Adipocyte (in vitro differentiated cells): ENCODE measurements at regions not wholly inside any gene's neighbourhood (a gene's known extent, or its start where the extent isn't known, plus 50 kb on each side); places are given as distances from the start of the nearest gene placed in this dataset.
A peak's percentile ranks its signal among the peaks of the same experiment; 100 is the strongest.

Source experiments
- DNase-seq: peaks from one replicate; pipeline ENCODE4 v3.0.0-alpha.2; 2015; ENCODE audit warnings: low read depth
- H3K27me3 ChIP-seq: replicated peaks from 2 replicates; pipeline ENCODE4 v1.7.0; 2013; ENCODE audit warnings: mild to moderate bottlenecking, low read length, moderate library complexity; ENCODE audit not compliant: control insufficient read depth, insufficient read depth
- H3K36me3 ChIP-seq: 2 replicates; pipeline ENCODE4 v1.7.0; 2013; ENCODE audit warnings: low read length, mild to moderate bottlenecking, moderate library complexity; ENCODE audit not compliant: control insufficient read depth, insufficient read depth, severe bottlenecking
- H3K4me1 ChIP-seq: 2 replicates; pipeline ENCODE4 v1.7.0; 2013; ENCODE audit warnings: mild to moderate bottlenecking, low read length, moderate library complexity; ENCODE audit not compliant: control insufficient read depth, insufficient read depth
- H3K4me3 ChIP-seq: 2 replicates; pipeline ENCODE4 v1.7.0; 2013; ENCODE audit warnings: mild to moderate bottlenecking, low read length, moderate library complexity
- H3K9ac ChIP-seq: 2 replicates; pipeline ENCODE4 v1.7.0; 2013; ENCODE audit warnings: mild to moderate bottlenecking, low read length, moderate library complexity
- H3K9me3 ChIP-seq: 2 replicates; pipeline ENCODE4 v1.7.0; 2013; ENCODE audit warnings: mild to moderate bottlenecking, low read length, moderate library complexity; ENCODE audit not compliant: control insufficient read depth

- Histone ChIP-seq H3K36me3 (no peaks in the 10 kb centered on the region), H3K9ac (no peak overlapping the region), H3K4me3 (no peak overlapping the region), H3K4me1 (peaks cover 17% of the 10 kb centered on the region), H3K27me3 (no peaks in the 10 kb centered on the region), H3K9me3 (no peaks in the 10 kb centered on the region)
- DNase-seq: no peak
These were observed 249.0 kb downstream of the PTPRC start for GRCh38 chr1:198887866-198888265.

DNA sequence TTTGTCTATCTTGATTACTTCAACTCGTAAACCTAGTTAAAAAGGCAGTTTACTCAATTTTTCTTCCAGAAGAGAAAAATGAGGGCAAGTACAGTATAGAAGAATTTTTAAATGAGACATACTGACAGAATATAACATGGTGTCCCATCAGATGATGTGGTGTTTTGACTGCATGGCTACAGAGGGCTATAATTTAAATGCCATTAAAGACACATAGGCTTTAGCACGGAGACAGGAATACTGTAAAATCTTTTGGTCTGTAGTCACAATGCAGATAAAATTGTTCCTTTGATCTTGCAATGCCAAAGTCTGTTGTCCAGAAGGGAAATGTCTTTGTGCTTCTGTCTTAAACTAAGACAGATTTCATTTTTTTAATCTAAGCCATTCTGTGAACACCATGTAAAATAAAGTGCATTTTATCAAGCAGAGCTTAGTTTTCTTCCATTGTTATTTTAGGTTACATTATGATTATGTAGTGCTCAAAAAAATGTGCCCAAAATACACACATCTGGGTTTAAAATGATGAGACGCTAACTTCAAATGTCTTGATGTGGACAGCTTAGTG lies 249.6 kb downstream of the PTPRC start:
- Histone ChIP-seq H3K4me1 (peaks cover 17% of the 10 kb centered on the region), H3K9me3 (no peaks in the 10 kb centered on the region), H3K4me3 (no peak overlapping the region), H3K36me3 (no peaks in the 10 kb centered on the region), H3K27me3 (no peaks in the 10 kb centered on the region), H3K9ac (no peak overlapping the region)
- DNase-seq: peak; percentile 32

DNA sequence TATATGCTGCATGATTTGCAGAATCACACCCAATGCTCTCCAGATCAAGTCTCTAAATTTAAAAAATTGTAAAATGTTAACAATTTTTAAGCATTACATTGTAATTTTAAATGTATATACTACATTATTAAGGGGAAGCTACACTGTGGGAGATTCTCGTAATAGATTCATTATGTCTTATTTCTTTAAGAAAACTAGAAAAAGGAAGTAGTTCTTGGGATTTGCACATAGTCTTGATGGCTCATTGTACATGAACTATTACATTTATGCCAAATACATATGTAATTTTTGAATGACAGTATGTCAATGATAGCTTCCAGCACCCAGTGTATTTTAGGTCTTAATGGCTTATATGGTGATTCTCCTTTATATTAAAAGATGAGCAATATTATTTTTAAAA lies 250.3 kb downstream of the PTPRC start:
- H3K27me3 ChIP-seq: no peaks in the 10 kb centered on the region
- no peaks in the 10 kb centered on the region for H3K9me3 ChIP-seq
- DNase-seq: no peak
- H3K4me3 ChIP-seq: no peak overlapping the region
- no peaks in the 10 kb centered on the region for H3K36me3 ChIP-seq
- no peak overlapping the region for H3K9ac ChIP-seq
- H3K4me1 ChIP-seq: peaks cover 17% of the 10 kb centered on the region

DNA sequence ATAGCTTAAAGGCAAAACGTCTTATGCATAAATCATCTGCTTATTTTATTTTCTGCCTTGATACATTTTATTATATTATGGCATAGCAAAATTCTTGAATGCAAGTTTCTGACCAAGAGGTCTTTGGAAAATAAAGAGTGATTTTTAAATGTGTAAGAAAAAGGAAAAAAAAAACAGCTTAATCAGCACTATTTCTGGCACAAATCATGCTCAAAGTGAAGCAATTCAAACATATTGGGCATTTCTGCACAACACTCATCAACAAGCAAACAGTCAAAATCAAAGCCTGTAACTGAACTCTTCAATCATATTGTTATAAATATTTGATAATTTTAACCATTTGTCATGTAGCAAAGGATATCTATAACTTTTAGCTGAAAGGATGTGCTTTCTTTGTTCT lies 250.9 kb downstream of the PTPRC start:
- Histone ChIP-seq H3K27me3 (no peaks in the 10 kb centered on the region), H3K9ac (no peak overlapping the region), H3K4me3 (no peak overlapping the region), H3K36me3 (no peaks in the 10 kb centered on the region), H3K9me3 (no peaks in the 10 kb centered on the region), H3K4me1 (peaks cover 17% of the 10 kb centered on the region)
- DNase-seq: no peak

- no peak overlapping the region for H3K9ac ChIP-seq
- peak; percentile 66 for DNase-seq
- H3K9me3 ChIP-seq: no peaks in the 10 kb centered on the region
- no peaks in the 10 kb centered on the region for H3K36me3 ChIP-seq
- H3K27me3 ChIP-seq: no peaks in the 10 kb centered on the region
- peaks cover 17% of the 10 kb centered on the region for H3K4me1 ChIP-seq
- H3K4me3 ChIP-seq: no peak overlapping the region
These were observed 251.5 kb downstream of the PTPRC start for GRCh38 chr1:198890214-198890930.

DNA sequence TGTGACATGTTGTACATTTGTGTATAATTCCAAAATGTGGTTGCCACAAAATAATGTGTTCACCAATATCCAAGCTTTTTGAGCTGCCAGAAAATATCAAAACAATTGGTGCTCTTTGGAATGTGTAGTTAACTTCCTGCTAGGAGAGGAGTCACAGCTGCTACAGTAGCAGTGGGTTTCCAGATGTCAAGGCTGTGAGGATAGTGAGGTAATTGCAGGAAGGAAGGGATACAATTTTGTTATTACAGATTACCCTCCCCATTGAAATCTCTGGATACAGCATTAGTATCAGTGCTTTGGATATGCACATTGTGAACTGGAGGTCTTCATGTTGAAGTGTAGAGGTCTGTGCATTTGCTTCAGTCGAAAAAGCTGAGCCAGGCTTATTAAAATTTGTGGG lies 253.2 kb downstream of the PTPRC start:
- Histone ChIP-seq H3K9me3 (no peaks in the 10 kb centered on the region), H3K4me1 (peaks cover 9% of the 10 kb centered on the region), H3K4me3 (no peak overlapping the region), H3K9ac (no peak overlapping the region), H3K27me3 (no peaks in the 10 kb centered on the region), H3K36me3 (no peaks in the 10 kb centered on the region)
- DNase-seq: peak; percentile 54

DNA sequence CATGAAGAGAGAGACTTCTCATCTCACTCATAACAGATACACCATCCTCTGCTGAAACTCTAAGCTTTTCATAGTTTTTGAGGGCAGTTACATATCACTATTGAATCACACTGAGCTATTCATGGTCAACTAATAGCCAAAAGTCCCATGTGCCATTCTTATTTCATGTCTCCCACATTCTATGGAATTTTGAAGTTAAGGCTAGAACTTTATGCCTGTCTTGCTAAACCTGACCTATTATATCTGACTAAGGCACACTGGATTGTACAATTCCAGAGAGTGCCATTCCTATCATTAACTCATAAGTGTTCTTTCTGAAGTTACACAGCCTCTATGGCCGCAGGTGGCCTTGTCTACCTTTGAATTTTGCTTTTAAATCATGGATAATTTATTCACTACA lies 254.3 kb downstream of the PTPRC start:
- Histone ChIP-seq H3K4me3 (no peak overlapping the region), H3K9ac (no peak overlapping the region), H3K27me3 (no peaks in the 10 kb centered on the region), H3K36me3 (no peaks in the 10 kb centered on the region), H3K4me1 (peaks cover 7% of the 10 kb centered on the region), H3K9me3 (no peaks in the 10 kb centered on the region)
- DNase-seq: peak; percentile 31

- Histone ChIP-seq H3K4me1 (peaks cover 7% of the 10 kb centered on the region), H3K9me3 (no peaks in the 10 kb centered on the region), H3K4me3 (no peak overlapping the region), H3K27me3 (no peaks in the 10 kb centered on the region), H3K9ac (no peak overlapping the region), H3K36me3 (peaks cover 2% of the 10 kb centered on the region)
- DNase-seq: peak; percentile 46
These were observed 255.1 kb downstream of the PTPRC start for GRCh38 chr1:198893763-198894444.

DNA sequence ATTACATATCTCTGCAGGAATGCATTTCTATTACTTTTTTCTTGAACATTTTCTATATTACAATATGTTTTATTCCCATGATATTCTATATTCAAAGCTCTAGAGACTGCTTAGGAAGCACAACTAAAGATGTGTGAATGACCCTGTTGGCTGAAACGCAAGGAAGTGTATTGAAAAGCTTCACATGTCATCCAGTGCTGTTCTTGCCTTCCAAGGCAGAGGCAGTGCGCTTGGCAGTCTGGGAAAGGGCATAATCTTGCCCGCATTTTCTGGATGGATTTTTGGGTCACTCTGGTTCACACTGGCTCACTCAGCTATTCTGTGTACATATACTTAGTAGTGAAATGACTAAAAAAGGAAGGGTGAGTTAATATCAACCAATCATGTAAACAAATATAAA lies 262.4 kb downstream of the PTPRC start:
- Histone ChIP-seq H3K9me3 (no peaks in the 10 kb centered on the region), H3K27me3 (no peaks in the 10 kb centered on the region), H3K4me1 (peaks cover 28% of the 10 kb centered on the region), H3K36me3 (peaks cover 14% of the 10 kb centered on the region), H3K9ac (no peak overlapping the region), H3K4me3 (no peak overlapping the region)
- DNase-seq: no peak

DNA sequence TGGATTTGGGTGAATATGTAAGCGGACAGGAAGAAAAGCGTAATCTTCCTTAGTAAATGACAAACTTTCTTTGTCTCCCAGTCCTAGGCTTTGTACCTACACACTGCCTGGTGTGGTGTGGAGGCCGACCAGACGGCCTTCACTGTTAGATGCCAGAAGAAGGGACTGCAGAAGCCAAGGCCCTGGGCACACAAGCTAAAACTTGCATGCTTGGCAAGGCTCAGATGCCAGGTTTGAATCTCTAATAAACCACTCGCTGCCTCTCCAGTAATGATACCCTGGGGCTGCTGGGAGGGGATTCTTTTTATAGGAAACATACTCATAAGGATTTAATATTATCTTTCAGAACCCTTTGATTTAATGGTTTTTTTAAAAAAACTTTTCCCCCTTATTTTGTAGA lies 263.8 kb downstream of the PTPRC start:
- Histone ChIP-seq H3K27me3 (no peaks in the 10 kb centered on the region), H3K36me3 (peaks cover 14% of the 10 kb centered on the region), H3K4me3 (no peak overlapping the region), H3K4me1 (peaks cover 28% of the 10 kb centered on the region), H3K9me3 (no peaks in the 10 kb centered on the region), H3K9ac (no peak overlapping the region)
- DNase-seq: no peak

- Histone ChIP-seq H3K9me3 (no peaks in the 10 kb centered on the region), H3K9ac (no peak overlapping the region), H3K4me1 (peaks cover 28% of the 10 kb centered on the region), H3K4me3 (no peak overlapping the region), H3K36me3 (peaks cover 14% of the 10 kb centered on the region), H3K27me3 (no peaks in the 10 kb centered on the region)
- DNase-seq: peak; percentile 72
These were observed 264.4 kb downstream of the PTPRC start for GRCh38 chr1:198903203-198903602.
